ENCODE measurements at regions not wholly inside any gene's neighbourhood (a gene's known extent, or its start where the extent isn't known, plus 50 kb on each side); places are given as distances from the start of the nearest gene placed in this dataset.

DNA sequence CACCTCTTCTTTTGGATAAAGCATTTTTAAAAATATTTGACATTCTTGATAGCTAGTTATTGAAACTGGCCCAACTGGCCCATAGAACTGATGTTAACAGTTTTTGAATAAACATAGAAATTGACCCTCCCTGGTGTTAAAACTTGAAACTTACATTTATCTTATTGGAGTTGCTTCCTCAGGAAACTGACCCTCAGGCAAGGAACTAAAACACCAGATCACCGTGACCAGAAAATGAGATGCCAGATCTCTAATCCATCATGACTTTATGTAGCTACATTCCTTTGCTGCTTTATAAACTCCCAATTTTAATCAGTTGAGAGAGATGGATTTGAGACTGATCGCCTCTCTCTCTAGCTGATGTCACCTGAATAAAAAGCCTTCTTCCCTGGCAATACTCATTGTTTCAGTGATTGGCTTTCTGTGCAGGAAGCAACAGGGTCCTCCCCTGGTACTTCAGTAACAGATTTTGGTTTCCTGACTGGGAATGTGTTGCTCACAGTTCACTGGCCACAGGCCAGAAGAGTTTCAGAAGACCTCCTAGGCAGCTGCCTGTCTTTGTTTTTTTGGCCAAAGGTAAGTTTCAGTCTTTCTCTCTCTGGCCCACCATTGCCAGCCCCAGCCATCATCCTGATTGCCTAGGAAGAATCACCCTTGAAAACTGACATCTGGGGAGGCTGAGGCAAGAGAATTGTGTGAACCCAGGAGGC lies 212.4 kb downstream of the DTWD2 start:
- no peaks in the 10 kb centered on the region for H3K36me3 Mint-ChIP-seq
- no peaks in the 10 kb centered on the region for H3K4me1 ChIP-seq
- no peaks in the 10 kb centered on the region for H3F3A ChIP-seq (ENCODE audit: low read depth)
- no peak for DNase-seq (ENCODE audit: low spot score)
- TF ChIP-seq, protein P1, sequence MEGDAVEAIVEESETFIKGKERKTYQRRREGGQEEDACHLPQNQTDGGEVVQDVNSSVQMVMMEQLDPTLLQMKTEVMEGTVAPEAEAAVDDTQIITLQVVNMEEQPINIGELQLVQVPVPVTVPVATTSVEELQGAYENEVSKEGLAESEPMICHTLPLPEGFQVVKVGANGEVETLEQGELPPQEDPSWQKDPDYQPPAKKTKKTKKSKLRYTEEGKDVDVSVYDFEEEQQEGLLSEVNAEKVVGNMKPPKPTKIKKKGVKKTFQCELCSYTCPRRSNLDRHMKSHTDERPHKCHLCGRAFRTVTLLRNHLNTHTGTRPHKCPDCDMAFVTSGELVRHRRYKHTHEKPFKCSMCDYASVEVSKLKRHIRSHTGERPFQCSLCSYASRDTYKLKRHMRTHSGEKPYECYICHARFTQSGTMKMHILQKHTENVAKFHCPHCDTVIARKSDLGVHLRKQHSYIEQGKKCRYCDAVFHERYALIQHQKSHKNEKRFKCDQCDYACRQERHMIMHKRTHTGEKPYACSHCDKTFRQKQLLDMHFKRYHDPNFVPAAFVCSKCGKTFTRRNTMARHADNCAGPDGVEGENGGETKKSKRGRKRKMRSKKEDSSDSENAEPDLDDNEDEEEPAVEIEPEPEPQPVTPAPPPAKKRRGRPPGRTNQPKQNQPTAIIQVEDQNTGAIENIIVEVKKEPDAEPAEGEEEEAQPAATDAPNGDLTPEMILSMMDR (IDR thresholded peaks at IDR 0.05), result no peak
- no peak for TF ChIP-seq EZH2 (IDR thresholded peaks at IDR 0.05)
- TF ChIP-seq EZH2phosphoT487 (IDR thresholded peaks at IDR 0.05), result no peak
- H3K4me1 Mint-ChIP-seq, result no peaks in the 10 kb centered on the region
- H3K79me2 ChIP-seq (ENCODE audit: low read depth), result no peaks in the 10 kb centered on the region
- H3K9ac ChIP-seq, result no peak overlapping the region
- H4K20me1 ChIP-seq (ENCODE audit: low read depth), result no peaks in the 10 kb centered on the region
- no peaks in the 10 kb centered on the region for H3K36me3 ChIP-seq
- H3K27me3 Mint-ChIP-seq (ENCODE audit: insufficient read depth, low read depth), result no peaks in the 10 kb centered on the region
- no peak overlapping the region for H3K4me3 ChIP-seq
- no peak overlapping the region for H3K27ac ChIP-seq
- no peak overlapping the region for H3K27ac Mint-ChIP-seq
- H3K9me3 ChIP-seq (ENCODE audit: low read depth), result no peaks in the 10 kb centered on the region
- H3K4me2 ChIP-seq, result no peak overlapping the region
- H2AFZ ChIP-seq (replicated peaks), result no peak overlapping the region
- H3K4me3 Mint-ChIP-seq, result no peak overlapping the region
- H3K27me3 ChIP-seq, result no peaks in the 10 kb centered on the region
- peaks cover 2% of the 10 kb centered on the region for H3K9me3 Mint-ChIP-seq

DNA sequence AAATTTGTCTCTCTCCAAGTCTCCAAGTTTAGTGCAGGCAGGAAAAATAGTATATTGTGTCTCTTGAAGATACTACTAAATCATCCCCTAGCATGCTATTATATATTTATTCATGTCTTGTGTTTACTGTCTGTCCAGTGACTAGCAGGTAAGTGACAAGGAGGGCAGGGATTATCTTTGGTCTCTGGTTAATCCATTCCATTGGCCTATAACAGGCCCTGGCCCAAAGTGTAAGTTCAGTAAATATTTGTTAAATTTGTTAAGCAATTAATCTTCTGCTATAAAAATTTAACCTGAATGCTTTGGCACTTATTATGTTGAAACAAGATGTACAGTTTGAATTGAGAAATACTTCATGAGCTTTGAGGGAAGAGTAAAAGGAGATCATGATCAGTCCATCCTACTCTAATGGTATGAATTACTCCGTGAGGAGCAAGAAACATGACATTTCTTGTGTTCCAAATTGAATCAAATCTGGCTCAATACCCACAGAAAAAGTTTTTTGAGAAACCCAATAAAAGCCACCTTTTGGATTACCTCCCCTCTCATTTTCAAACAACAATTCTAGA lies 219.7 kb downstream of the DTWD2 start:
- Mint-ChIP-seq H3K27ac (no peak overlapping the region), H3K4me3 (no peak overlapping the region), H3K9me3 (peaks cover 4% of the 10 kb centered on the region), H3K36me3 (no peaks in the 10 kb centered on the region), H3K4me1 (no peaks in the 10 kb centered on the region), H3K27me3 (ENCODE audit: insufficient read depth, low read depth) (peaks cover under 1% of the 10 kb centered on the region)
- Histone ChIP-seq H3K36me3 (no peaks in the 10 kb centered on the region), H4K20me1 (ENCODE audit: low read depth) (no peaks in the 10 kb centered on the region), H3K27me3 (no peaks in the 10 kb centered on the region), H2AFZ (replicated peaks) (no peak overlapping the region), H3K4me2 (no peak overlapping the region), H3K4me1 (no peaks in the 10 kb centered on the region), H3K27ac (no peak overlapping the region), H3K4me3 (no peak overlapping the region), H3K79me2 (ENCODE audit: low read depth) (no peaks in the 10 kb centered on the region), H3F3A (ENCODE audit: low read depth) (no peaks in the 10 kb centered on the region), H3K9me3 (ENCODE audit: low read depth) (no peaks in the 10 kb centered on the region), H3K9ac (no peak overlapping the region)
- no peak for DNase-seq (ENCODE audit: low spot score)
- no peak for TF ChIP-seq EZH2phosphoT487 (IDR thresholded peaks at IDR 0.05)
- TF ChIP-seq EZH2 (IDR thresholded peaks at IDR 0.05), result no peak
- TF ChIP-seq, protein P1 (IDR thresholded peaks at IDR 0.05), result no peak

DNA sequence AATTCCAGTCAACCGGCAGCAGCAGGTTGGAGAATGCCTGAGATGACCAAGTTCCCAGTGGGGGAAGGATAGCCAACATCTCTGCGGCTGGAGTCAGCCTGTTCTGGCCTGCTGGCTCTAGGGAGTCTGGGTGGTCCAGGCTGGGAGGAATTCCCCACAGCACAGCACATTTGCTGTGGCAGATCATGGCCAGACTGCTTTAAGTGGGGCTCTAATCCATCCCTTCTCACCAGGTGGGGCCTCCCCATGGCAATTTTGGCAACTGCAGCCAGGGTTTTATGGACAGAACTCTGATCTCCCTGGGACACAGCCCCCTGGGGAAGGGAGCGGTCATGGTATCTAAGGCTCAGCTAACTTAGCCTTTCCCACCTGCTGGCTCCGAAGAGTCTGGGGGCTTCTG lies 226.1 kb downstream of the DTWD2 start:
- H3K36me3 ChIP-seq, result no peaks in the 10 kb centered on the region
- H3K9me3 Mint-ChIP-seq, result peaks cover 2% of the 10 kb centered on the region
- no peaks in the 10 kb centered on the region for H4K20me1 ChIP-seq (ENCODE audit: low read depth)

More for the DNA sequence above, 226.1 kb downstream of the DTWD2 start:
- H3K4me1 Mint-ChIP-seq, result no peaks in the 10 kb centered on the region
- Histone ChIP-seq H2AFZ (replicated peaks) (no peak overlapping the region), H3K27me3 (no peaks in the 10 kb centered on the region), H3F3A (ENCODE audit: low read depth) (no peaks in the 10 kb centered on the region), H3K4me3 (no peak overlapping the region), H3K79me2 (ENCODE audit: low read depth) (no peaks in the 10 kb centered on the region), H3K27ac (no peak overlapping the region), H3K4me2 (no peak overlapping the region), H3K9me3 (ENCODE audit: low read depth) (no peaks in the 10 kb centered on the region), H3K4me1 (no peaks in the 10 kb centered on the region), H3K9ac (no peak overlapping the region)
- no peak overlapping the region for H3K4me3 Mint-ChIP-seq
- no peak for DNase-seq (ENCODE audit: low spot score)
- H3K27me3 Mint-ChIP-seq (ENCODE audit: insufficient read depth, low read depth), result peaks cover 3% of the 10 kb centered on the region
- H3K36me3 Mint-ChIP-seq, result no peaks in the 10 kb centered on the region
- H3K27ac Mint-ChIP-seq, result no peak overlapping the region
- TF ChIP-seq, protein P1 (IDR thresholded peaks at IDR 0.05), result no peak

Measured in neural progenitor cell (in vitro differentiated cells).